ENCODE measurements at regions not wholly inside any gene's neighbourhood (a gene's known extent, or its start where the extent isn't known, plus 50 kb on each side); places are given as distances from the start of the nearest gene placed in this dataset.

- TF ChIP-seq, protein P1, sequence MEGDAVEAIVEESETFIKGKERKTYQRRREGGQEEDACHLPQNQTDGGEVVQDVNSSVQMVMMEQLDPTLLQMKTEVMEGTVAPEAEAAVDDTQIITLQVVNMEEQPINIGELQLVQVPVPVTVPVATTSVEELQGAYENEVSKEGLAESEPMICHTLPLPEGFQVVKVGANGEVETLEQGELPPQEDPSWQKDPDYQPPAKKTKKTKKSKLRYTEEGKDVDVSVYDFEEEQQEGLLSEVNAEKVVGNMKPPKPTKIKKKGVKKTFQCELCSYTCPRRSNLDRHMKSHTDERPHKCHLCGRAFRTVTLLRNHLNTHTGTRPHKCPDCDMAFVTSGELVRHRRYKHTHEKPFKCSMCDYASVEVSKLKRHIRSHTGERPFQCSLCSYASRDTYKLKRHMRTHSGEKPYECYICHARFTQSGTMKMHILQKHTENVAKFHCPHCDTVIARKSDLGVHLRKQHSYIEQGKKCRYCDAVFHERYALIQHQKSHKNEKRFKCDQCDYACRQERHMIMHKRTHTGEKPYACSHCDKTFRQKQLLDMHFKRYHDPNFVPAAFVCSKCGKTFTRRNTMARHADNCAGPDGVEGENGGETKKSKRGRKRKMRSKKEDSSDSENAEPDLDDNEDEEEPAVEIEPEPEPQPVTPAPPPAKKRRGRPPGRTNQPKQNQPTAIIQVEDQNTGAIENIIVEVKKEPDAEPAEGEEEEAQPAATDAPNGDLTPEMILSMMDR (IDR thresholded peaks at IDR 0.05) = no peak
- no peak for TF ChIP-seq SIN3A (IDR thresholded peaks at IDR 0.05; ENCODE audit: borderline replicate concordance, insufficient read depth, low read depth, low read length)
- TF ChIP-seq, protein P2, sequence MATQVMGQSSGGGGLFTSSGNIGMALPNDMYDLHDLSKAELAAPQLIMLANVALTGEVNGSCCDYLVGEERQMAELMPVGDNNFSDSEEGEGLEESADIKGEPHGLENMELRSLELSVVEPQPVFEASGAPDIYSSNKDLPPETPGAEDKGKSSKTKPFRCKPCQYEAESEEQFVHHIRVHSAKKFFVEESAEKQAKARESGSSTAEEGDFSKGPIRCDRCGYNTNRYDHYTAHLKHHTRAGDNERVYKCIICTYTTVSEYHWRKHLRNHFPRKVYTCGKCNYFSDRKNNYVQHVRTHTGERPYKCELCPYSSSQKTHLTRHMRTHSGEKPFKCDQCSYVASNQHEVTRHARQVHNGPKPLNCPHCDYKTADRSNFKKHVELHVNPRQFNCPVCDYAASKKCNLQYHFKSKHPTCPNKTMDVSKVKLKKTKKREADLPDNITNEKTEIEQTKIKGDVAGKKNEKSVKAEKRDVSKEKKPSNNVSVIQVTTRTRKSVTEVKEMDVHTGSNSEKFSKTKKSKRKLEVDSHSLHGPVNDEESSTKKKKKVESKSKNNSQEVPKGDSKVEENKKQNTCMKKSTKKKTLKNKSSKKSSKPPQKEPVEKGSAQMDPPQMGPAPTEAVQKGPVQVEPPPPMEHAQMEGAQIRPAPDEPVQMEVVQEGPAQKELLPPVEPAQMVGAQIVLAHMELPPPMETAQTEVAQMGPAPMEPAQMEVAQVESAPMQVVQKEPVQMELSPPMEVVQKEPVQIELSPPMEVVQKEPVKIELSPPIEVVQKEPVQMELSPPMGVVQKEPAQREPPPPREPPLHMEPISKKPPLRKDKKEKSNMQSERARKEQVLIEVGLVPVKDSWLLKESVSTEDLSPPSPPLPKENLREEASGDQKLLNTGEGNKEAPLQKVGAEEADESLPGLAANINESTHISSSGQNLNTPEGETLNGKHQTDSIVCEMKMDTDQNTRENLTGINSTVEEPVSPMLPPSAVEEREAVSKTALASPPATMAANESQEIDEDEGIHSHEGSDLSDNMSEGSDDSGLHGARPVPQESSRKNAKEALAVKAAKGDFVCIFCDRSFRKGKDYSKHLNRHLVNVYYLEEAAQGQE (IDR thresholded peaks at IDR 0.05; ENCODE audit: insufficient read depth in 1 of 2, low read depth in 2 of 2, low read length in 1 of 2) = no peak
- no peak for TF ChIP-seq POLR2AphosphoS5 (IDR thresholded peaks at IDR 0.05; ENCODE audit: low read depth, low read length)
- TF ChIP-seq TCF7L2 (IDR thresholded peaks at IDR 0.05; ENCODE audit: low read depth, low read length) = no peak
- H3K4me3 ChIP-seq (ENCODE audit: low read depth in 2 of 2, low read length in 2 of 2) = no peak overlapping the region
- H3K4me1 ChIP-seq (ENCODE audit: control insufficient read depth, insufficient read depth, low read length) = no peaks in the 10 kb centered on the region
- H3K27ac ChIP-seq (ENCODE audit: low read length) = no peak overlapping the region
- no peaks in the 10 kb centered on the region for H3K9me3 ChIP-seq (ENCODE audit: control insufficient read depth, insufficient read depth, low read depth, low read length)
- no peaks in the 10 kb centered on the region; the same call in 1 of the 2 replicates for H3K36me3 ChIP-seq (ENCODE audit: control insufficient read depth, insufficient read depth, low read length)
- CTCF ChIA-PET = no interaction called here
- POLR2A ChIA-PET = no interaction called here
- intact Hi-C loops (cut with micrococcal nuclease; ENCODE audit: unreplicated experiment) = no loop called here
- no peaks in the 10 kb centered on the region for H3K27me3 ChIP-seq (ENCODE audit: control insufficient read depth, insufficient read depth, low read length)
- DNase-seq (ENCODE audit: low read depth, low spot score) (no peak), ATAC-seq (no peak)
- in situ Hi-C loops (cut with HindIII; ENCODE audit: low pct_unique_long_range_greater_than_20kb, low sequenced_read_pairs) = no loop called here
- BruUV-seq (replicated peaks) = no TSS peak
Observed at GRCh38 chr14:43790681-43791080, 716.4 kb downstream of the FSCB start.

GRCh38 chr14:43789458-43789857 lies 717.6 kb downstream of the FSCB start:
- ChIA-PET POLR2A (no interaction called here), CTCF (no interaction called here)
- H3K36me3 ChIP-seq (ENCODE audit: control insufficient read depth, insufficient read depth, low read length) = no peaks in the 10 kb centered on the region; the same call in 1 of the 2 replicates
- no peaks in the 10 kb centered on the region for H3K9me3 ChIP-seq (ENCODE audit: control insufficient read depth, insufficient read depth, low read depth, low read length)
- H3K4me1 ChIP-seq (ENCODE audit: control insufficient read depth, insufficient read depth, low read length) = no peaks in the 10 kb centered on the region
- ATAC-seq (no peak), DNase-seq (ENCODE audit: low read depth, low spot score) (no peak)
- in situ Hi-C loops (cut with HindIII; ENCODE audit: low pct_unique_long_range_greater_than_20kb, low sequenced_read_pairs) = no loop called here
- no TSS peak for BruUV-seq (replicated peaks)
- H3K27me3 ChIP-seq (ENCODE audit: control insufficient read depth, insufficient read depth, low read length) = no peaks in the 10 kb centered on the region
- TF ChIP-seq TCF7L2 (IDR thresholded peaks at IDR 0.05; ENCODE audit: low read depth, low read length) (no peak), POLR2AphosphoS5 (IDR thresholded peaks at IDR 0.05; ENCODE audit: low read depth, low read length) (no peak), SIN3A (IDR thresholded peaks at IDR 0.05; ENCODE audit: borderline replicate concordance, insufficient read depth, low read depth, low read length) (no peak)
- TF ChIP-seq, protein P1 (IDR thresholded peaks at IDR 0.05) = no peak
- TF ChIP-seq, protein P2 (IDR thresholded peaks at IDR 0.05; ENCODE audit: insufficient read depth in 1 of 2, low read depth in 2 of 2, low read length in 1 of 2) = no peak
- H3K27ac ChIP-seq (ENCODE audit: low read length) = no peak overlapping the region
- intact Hi-C loops (cut with micrococcal nuclease; ENCODE audit: unreplicated experiment) = no loop called here
- H3K4me3 ChIP-seq (ENCODE audit: low read depth in 2 of 2, low read length in 2 of 2) = no peak overlapping the region

All from Panc1 (cell line).